MM.1S (cell line): ENCODE measurements at regions not wholly inside any gene's neighbourhood (a gene's known extent, or its start where the extent isn't known, plus 50 kb on each side); places are given as distances from the start of the nearest gene placed in this dataset.

Experiments
- DNase-seq: peaks from one replicate; pipeline ENCODE4 v3.0.0-alpha.2; 2015
- H2AFZ ChIP-seq: fragments of 300-600 bp; sonication (generic); 2 replicates; pipeline ENCODE4 v1.6.0; 2016; ENCODE audit warnings: antibody characterized with exemption, low read length
- H3F3A ChIP-seq: fragments of 300-600 bp; sonication (generic); 2 replicates; pipeline ENCODE4 v1.6.1; 2016; ENCODE audit warnings: mild to moderate bottlenecking, antibody characterized with exemption, low read length, moderate library complexity, mixed read lengths; ENCODE audit not compliant: insufficient read depth
- H3K27ac ChIP-seq: fragments of 300-600 bp; sonication (generic); 2 replicates; pipeline ENCODE4 v1.5.1; 2016; ENCODE audit warnings: mild to moderate bottlenecking, low read length
- H3K27me3 ChIP-seq: fragments of 300-600 bp; sonication (generic); replicated peaks from 2 replicates; pipeline ENCODE4 v1.6.0; 2016; ENCODE audit warnings: low read length; ENCODE audit not compliant: insufficient read depth
- H3K36me3 ChIP-seq: fragments of 300-600 bp; sonication (generic); replicated peaks from 2 replicates; pipeline ENCODE4 v1.6.1; 2016; ENCODE audit warnings: mild to moderate bottlenecking, low read length, mixed read lengths; ENCODE audit not compliant: insufficient read depth
- H3K4me1 ChIP-seq: fragments of 300-600 bp; sonication (generic); 2 replicates; pipeline ENCODE4 v1.6.1; 2016; ENCODE audit warnings: low read length, mixed read lengths
- H3K4me2 ChIP-seq: fragments of 300-600 bp; sonication (generic); 2 replicates; pipeline ENCODE4 v1.6.0; 2016; ENCODE audit warnings: low read depth, low read length
- H3K4me3 ChIP-seq: fragments of 300-600 bp; sonication (generic); 2 replicates; pipeline ENCODE4 v1.5.1; 2016; ENCODE audit warnings: low read length, mixed read lengths
- H3K79me2 ChIP-seq: fragments of 300-600 bp; sonication (generic); 2 replicates; pipeline ENCODE4 v1.6.1; 2016; ENCODE audit warnings: mixed run types, low read length, mixed read lengths
- H3K9ac ChIP-seq: fragments of 300-600 bp; sonication (generic); 2 replicates; pipeline ENCODE4 v1.6.1; 2016; ENCODE audit warnings: low read length, mixed read lengths
- H3K9me2 ChIP-seq: fragments of 300-600 bp; sonication (generic); replicated peaks from 2 replicates; pipeline ENCODE4 v1.6.1; 2016; ENCODE audit warnings: mild to moderate bottlenecking, low read length, mixed read lengths; ENCODE audit not compliant: insufficient read depth
- H3K9me3 ChIP-seq: fragments of 300-600 bp; sonication (generic); replicated peaks from 2 replicates; pipeline ENCODE4 v1.6.1; 2016; ENCODE audit warnings: mild to moderate bottlenecking, low read length, mixed read lengths; ENCODE audit not compliant: insufficient read depth
- H4K20me1 ChIP-seq: fragments of 300-600 bp; sonication (generic); 2 replicates; pipeline ENCODE4 v1.6.1; 2016; ENCODE audit warnings: mild to moderate bottlenecking, low read length, moderate library complexity, mixed read lengths; ENCODE audit not compliant: insufficient read depth
- CTCF ChIP-seq: fragments of 300-600 bp; sonication (generic); IDR thresholded peaks from 2 replicates; pipeline ENCODE4 v1.5.1; 2016; ENCODE audit warnings: antibody characterized with exemption, low read length, mixed read lengths
- EZH2 ChIP-seq: fragments of 300-600 bp; sonication (generic); optimal IDR thresholded peaks from 2 replicates; pipeline ENCODE3; 2017; ENCODE audit warnings: low read depth, mild to moderate bottlenecking, antibody characterized with exemption, low read length, mixed read lengths
- EZH2phosphoT487 ChIP-seq: fragments of 300-600 bp; sonication (generic); IDR thresholded peaks from 2 replicates; pipeline ENCODE4 v1.6.1; 2018; ENCODE audit warnings: antibody characterized with exemption, low read length

DNA sequence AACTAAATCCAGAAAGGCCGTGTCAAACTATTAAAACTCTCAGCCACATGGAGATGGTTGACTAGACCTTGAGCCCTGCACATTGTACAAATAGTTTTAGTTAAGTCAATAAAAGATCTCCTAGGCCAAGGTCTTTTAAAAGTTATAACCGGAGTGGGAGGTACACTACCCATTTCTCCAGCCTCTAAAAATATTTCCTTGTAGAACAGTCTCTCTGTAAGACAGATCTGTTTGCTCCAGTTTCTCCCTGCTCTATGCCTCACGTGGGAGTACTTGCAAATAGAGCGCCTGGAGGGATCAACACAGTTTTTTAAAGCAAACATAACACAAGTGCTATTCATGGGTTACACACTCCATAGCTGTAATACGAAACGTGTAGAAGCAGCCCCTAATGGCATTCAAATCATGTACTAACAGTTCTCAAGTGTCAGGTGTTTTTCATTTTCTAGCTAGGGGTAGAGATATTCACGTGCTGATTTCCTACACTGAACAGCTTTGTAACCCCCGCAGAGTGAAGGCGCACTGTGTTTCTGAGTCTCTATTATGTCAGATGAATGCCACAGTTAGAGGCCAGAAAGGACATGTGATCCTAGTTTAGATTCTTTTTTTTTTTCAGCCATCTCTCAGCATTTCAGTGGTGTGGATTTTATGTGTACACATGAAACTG is 703.4 kb upstream of the GRAMD2B start:
- DNase-seq = no peak
- Histone ChIP-seq H3F3A (no peaks in the 10 kb centered on the region), H3K36me3 (no peaks in the 10 kb centered on the region), H3K27me3 (no peaks in the 10 kb centered on the region), H3K4me2 (no peak overlapping the region), H3K9me2 (no peaks in the 10 kb centered on the region), H2AFZ (no peak overlapping the region), H3K27ac (no peak overlapping the region), H3K4me3 (no peak overlapping the region), H3K4me1 (peaks cover 8% of the 10 kb centered on the region), H3K9ac (no peak overlapping the region), H3K79me2 (no peaks in the 10 kb centered on the region), H3K9me3 (no peaks in the 10 kb centered on the region), H4K20me1 (no peaks in the 10 kb centered on the region)
- TF ChIP-seq EZH2phosphoT487 (no peak), CTCF (no peak), EZH2 (no peak)

GRCh38 chr5:125720348-125720685 is 702.9 kb upstream of the GRAMD2B start:
- DNase-seq = no peak
- Histone ChIP-seq H3F3A (no peaks in the 10 kb centered on the region), H3K36me3 (no peaks in the 10 kb centered on the region), H3K9me2 (no peaks in the 10 kb centered on the region), H4K20me1 (no peaks in the 10 kb centered on the region), H3K9ac (no peak overlapping the region), H3K4me2 (no peak overlapping the region), H3K27ac (no peak overlapping the region), H3K4me3 (no peak overlapping the region), H2AFZ (no peak overlapping the region), H3K27me3 (no peaks in the 10 kb centered on the region), H3K79me2 (no peaks in the 10 kb centered on the region), H3K4me1 (peaks cover 8% of the 10 kb centered on the region), H3K9me3 (no peaks in the 10 kb centered on the region)
- TF ChIP-seq CTCF = no peak
- no peak for TF ChIP-seq EZH2phosphoT487
- no peak for TF ChIP-seq EZH2

GRCh38 chr5:125720721-125721120 is 702.5 kb upstream of the GRAMD2B start:
- Histone ChIP-seq H2AFZ (no peak overlapping the region), H3K36me3 (no peaks in the 10 kb centered on the region), H3K79me2 (no peaks in the 10 kb centered on the region), H3K4me3 (no peak overlapping the region), H4K20me1 (no peaks in the 10 kb centered on the region), H3K4me2 (no peak overlapping the region), H3K9ac (no peak overlapping the region), H3K4me1 (peaks cover 8% of the 10 kb centered on the region), H3K9me2 (no peaks in the 10 kb centered on the region), H3K9me3 (no peaks in the 10 kb centered on the region), H3K27ac (no peak overlapping the region), H3K27me3 (no peaks in the 10 kb centered on the region), H3F3A (no peaks in the 10 kb centered on the region)
- no peak for TF ChIP-seq EZH2phosphoT487
- DNase-seq = no peak

DNA sequence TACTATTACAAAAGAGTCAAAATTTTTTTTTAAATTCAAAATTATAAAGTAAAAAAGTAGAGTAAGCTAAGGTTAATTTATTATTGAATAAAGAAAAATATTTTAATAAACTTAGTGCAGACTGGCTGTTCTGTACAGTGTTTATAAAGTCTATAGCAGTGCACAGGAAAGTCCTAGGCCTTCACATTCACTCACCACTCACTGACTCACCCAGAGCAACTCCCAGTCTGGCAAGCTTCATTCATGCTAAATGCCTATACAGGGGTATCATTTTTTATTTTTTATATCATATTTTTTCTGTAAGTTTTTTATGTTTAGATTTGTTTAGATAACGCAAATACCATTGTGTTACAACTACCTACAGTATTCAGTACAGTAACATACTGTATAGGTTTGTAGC is 700.7 kb upstream of the GRAMD2B start:
- H3F3A ChIP-seq = no peaks in the 10 kb centered on the region
- no peak overlapping the region for H3K4me3 ChIP-seq
- no peak overlapping the region for H2AFZ ChIP-seq
- no peak overlapping the region for H3K9ac ChIP-seq
- peaks cover 8% of the 10 kb centered on the region for H3K4me1 ChIP-seq
- no peak overlapping the region for H3K27ac ChIP-seq
- DNase-seq = no peak
- H4K20me1 ChIP-seq = no peaks in the 10 kb centered on the region
- TF ChIP-seq EZH2phosphoT487 (no peak), CTCF (no peak), EZH2 (no peak)
- no peaks in the 10 kb centered on the region for H3K9me2 ChIP-seq
- no peaks in the 10 kb centered on the region for H3K27me3 ChIP-seq
- no peaks in the 10 kb centered on the region for H3K79me2 ChIP-seq
- no peaks in the 10 kb centered on the region for H3K36me3 ChIP-seq
- H3K9me3 ChIP-seq = no peaks in the 10 kb centered on the region
- H3K4me2 ChIP-seq = no peak overlapping the region
